Erythroblast (primary cell): ENCODE measurements at regions not wholly inside any gene's neighbourhood (a gene's known extent, or its start where the extent isn't known, plus 50 kb on each side); places are given as distances from the start of the nearest gene placed in this dataset.
"Not testable (repeated sequence)": the region's sequence is repeated elsewhere in the genome, so short reads cannot be mapped to it uniquely, and the experiment has no call there.

ENCODE experiments used
- GATA1 ChIP-seq: IDR thresholded peaks from 2 replicates; pipeline ENCODE4 v1.6.1; 2011; ENCODE audit warnings: low read depth, mild to moderate bottlenecking, control low read depth, low read length, moderate library complexity
- POLR2A ChIP-seq: IDR thresholded peaks from 2 replicates; pipeline ENCODE4 v1.6.1; 2011; ENCODE audit warnings: mild to moderate bottlenecking, low read length

DNA sequence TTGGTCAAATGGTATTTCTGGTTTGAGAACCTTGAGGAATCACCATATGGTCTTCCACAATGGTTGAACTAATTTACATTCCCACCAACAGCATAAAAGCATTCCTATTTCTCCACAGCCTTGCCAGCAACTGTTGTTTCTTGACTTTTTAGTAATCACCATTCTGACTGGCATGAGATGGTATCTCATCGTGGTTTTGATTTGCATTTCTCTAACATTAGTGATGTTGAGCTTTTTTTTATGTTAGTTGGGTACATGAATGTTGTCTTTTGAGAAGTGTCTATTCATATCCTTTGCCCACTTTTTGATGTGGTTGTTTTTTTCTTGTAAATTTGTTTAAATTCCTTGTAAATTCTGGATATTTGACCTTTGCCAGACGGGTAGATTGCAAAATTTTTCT is 679.7 kb downstream of the METTL15 start:
- TF ChIP-seq GATA1, POLR2A: not testable (repeated sequence)
